K562 (cell line): ENCODE measurements at regions not wholly inside any gene's neighbourhood (a gene's known extent, or its start where the extent isn't known, plus 50 kb on each side); places are given as distances from the start of the nearest gene placed in this dataset.

Experiments used
- HDAC3 ChIP-seq: fragments of 450-650 bp; IDR thresholded peaks from 2 replicates; pipeline ENCODE4 v1.6.1; 2018; ENCODE audit warnings: borderline replicate concordance, mild to moderate bottlenecking, moderate library complexity; ENCODE audit not compliant: partially characterized antibody
- JUN ChIP-seq, 2 experiments: sonication (generic) in 1 of 2; formaldehyde crosslinking in 1 of 2; IDR thresholded peaks; 2 replicates each; pipeline versions ENCODE4 v1.6.1 to v1.8.0; 2012 to 2022; ENCODE audit warnings: borderline replicate concordance in 2 of 2, mild to moderate bottlenecking in 2 of 2, improper control_type of control experiment in 1 of 2, low read depth in 1 of 2, low read length in 1 of 2, missing genetic modification reagents in 1 of 2
- PHTF2 ChIP-seq: fragments of 250-450 bp; sonication (Bioruptor Pico); IDR thresholded peaks from 2 replicates; pipeline ENCODE4 v1.5.0; 2021; ENCODE audit warnings: mild to moderate bottlenecking
- POLR2AphosphoS5 ChIP-seq: IDR thresholded peaks from 2 replicates; pipeline ENCODE4 v1.6.1; 2011; ENCODE audit warnings: mild to moderate bottlenecking, low read depth, low read length, moderate library complexity; ENCODE audit not compliant: control insufficient read depth, insufficient read depth
- SP2 ChIP-seq: IDR thresholded peaks from 2 replicates; pipeline ENCODE4 v1.6.1; 2011; ENCODE audit warnings: mild to moderate bottlenecking, low read depth, low read length, moderate library complexity; ENCODE audit not compliant: poor library complexity, severe bottlenecking; ENCODE audit errors: extremely low read depth
- YY1 ChIP-seq, 3 experiments: IDR thresholded peaks; 2 replicates each; pipeline ENCODE4 v1.6.1; 2011; ENCODE audit warnings: low read length in 2 of 3, mild to moderate bottlenecking in 2 of 3, moderate library complexity in 2 of 3, borderline replicate concordance in 1 of 3, control low read depth in 1 of 3, low read depth in 1 of 3; ENCODE audit not compliant: insufficient read depth in 3 of 3, insufficient replicate concordance in 2 of 3, control insufficient read depth in 1 of 3, insufficient read length in 1 of 3; ENCODE audit errors: extremely low read depth in 1 of 3
- ZBTB40 ChIP-seq, 2 experiments: fragments of 450-650 bp in 1 of 2; sonication (generic) in 1 of 2; formaldehyde crosslinking in 1 of 2; IDR thresholded peaks; 2 replicates each; pipeline versions ENCODE4 v1.7.1 to v1.9.0; 2016 to 2022; ENCODE audit warnings: inconsistent platforms in 1 of 2, mild to moderate bottlenecking in 1 of 2, missing genetic modification reagents in 1 of 2
- ZKSCAN1 ChIP-seq: fragments of 150-350 bp; IDR thresholded peaks from 2 replicates; pipeline ENCODE4 v1.6.1; 2016; ENCODE audit warnings: low read depth, low read length
- ZNF174 ChIP-seq: fragments of 250-450 bp; sonication (Bioruptor Pico); IDR thresholded peaks from 2 replicates; pipeline ENCODE4 v1.4.0; 2020; ENCODE audit warnings: mild to moderate bottlenecking
- TF ChIP-seq, protein P1 (sequence below), 3 experiments: IDR thresholded peaks in 2 of 3; conservative IDR thresholded peaks in 1 of 3; 2 replicates each; pipeline ENCODE4 v1.5.1; 2011 to 2012; ENCODE audit warnings: low read length in 3 of 3, mild to moderate bottlenecking in 3 of 3, control low read depth in 2 of 3, improper control_type of control experiment in 1 of 3, inconsistent platforms in 1 of 3, low read depth in 1 of 3, mixed read lengths in 1 of 3, moderate library complexity in 1 of 3; ENCODE audit not compliant: insufficient read depth in 2 of 3
- TF ChIP-seq, protein P2 (sequence below): sonication (generic); formaldehyde crosslinking; IDR thresholded peaks from 2 replicates; pipeline ENCODE4 v1.8.0; 2022; ENCODE audit warnings: missing genetic modification reagents, mild to moderate bottlenecking, moderate library complexity, borderline replicate concordance
- TF ChIP-seq, protein P3 (sequence below): IDR thresholded peaks from 3 replicates; pipeline ENCODE4 v1.6.1; 2011; ENCODE audit warnings: borderline replicate concordance, mild to moderate bottlenecking; ENCODE audit not compliant: insufficient read length, insufficient read depth

GRCh38 chr10:37436357-37436756 lies 311.0 kb downstream of the ANKRD30A start:
- TF ChIP-seq JUN (IDR thresholded peaks at IDR 0.05; ENCODE audit: borderline replicate concordance, low read depth, low read length) = no peak
- TF ChIP-seq JUN (CRISPR knock-in tag; IDR thresholded peaks at IDR 0.05; ENCODE audit: borderline replicate concordance) = no peak
- TF ChIP-seq, protein P1, sequence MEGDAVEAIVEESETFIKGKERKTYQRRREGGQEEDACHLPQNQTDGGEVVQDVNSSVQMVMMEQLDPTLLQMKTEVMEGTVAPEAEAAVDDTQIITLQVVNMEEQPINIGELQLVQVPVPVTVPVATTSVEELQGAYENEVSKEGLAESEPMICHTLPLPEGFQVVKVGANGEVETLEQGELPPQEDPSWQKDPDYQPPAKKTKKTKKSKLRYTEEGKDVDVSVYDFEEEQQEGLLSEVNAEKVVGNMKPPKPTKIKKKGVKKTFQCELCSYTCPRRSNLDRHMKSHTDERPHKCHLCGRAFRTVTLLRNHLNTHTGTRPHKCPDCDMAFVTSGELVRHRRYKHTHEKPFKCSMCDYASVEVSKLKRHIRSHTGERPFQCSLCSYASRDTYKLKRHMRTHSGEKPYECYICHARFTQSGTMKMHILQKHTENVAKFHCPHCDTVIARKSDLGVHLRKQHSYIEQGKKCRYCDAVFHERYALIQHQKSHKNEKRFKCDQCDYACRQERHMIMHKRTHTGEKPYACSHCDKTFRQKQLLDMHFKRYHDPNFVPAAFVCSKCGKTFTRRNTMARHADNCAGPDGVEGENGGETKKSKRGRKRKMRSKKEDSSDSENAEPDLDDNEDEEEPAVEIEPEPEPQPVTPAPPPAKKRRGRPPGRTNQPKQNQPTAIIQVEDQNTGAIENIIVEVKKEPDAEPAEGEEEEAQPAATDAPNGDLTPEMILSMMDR (IDR thresholded peaks at IDR 0.05 in 2 of 3, conservative IDR thresholded peaks at IDR 0.05 in 1 of 3; ENCODE audit: insufficient read depth in 2 of 3, low read depth in 1 of 3, low read length in 3 of 3) = no peak
- no peak for TF ChIP-seq ZNF174
- TF ChIP-seq, protein P2, sequence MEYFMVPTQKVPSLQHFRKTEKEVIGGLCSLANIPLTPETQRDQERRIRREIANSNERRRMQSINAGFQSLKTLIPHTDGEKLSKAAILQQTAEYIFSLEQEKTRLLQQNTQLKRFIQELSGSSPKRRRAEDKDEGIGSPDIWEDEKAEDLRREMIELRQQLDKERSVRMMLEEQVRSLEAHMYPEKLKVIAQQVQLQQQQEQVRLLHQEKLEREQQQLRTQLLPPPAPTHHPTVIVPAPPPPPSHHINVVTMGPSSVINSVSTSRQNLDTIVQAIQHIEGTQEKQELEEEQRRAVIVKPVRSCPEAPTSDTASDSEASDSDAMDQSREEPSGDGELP = no peak
- no peak for TF ChIP-seq YY1 (IDR thresholded peaks at IDR 0.05; ENCODE audit: borderline replicate concordance in 1 of 3, control insufficient read depth in 1 of 3, extremely low read depth in 1 of 3, insufficient read depth in 3 of 3, insufficient read length in 1 of 3, insufficient replicate concordance in 2 of 3, low read depth in 1 of 3, low read length in 2 of 3)
- TF ChIP-seq ZBTB40 (IDR thresholded peaks at IDR 0.05) = no peak
- no peak for TF ChIP-seq ZBTB40 (CRISPR knock-in tag; IDR thresholded peaks at IDR 0.05)
- TF ChIP-seq POLR2AphosphoS5 = no peak
- TF ChIP-seq HDAC3 = no peak
- TF ChIP-seq ZKSCAN1 = no peak
- TF ChIP-seq, protein P3, sequence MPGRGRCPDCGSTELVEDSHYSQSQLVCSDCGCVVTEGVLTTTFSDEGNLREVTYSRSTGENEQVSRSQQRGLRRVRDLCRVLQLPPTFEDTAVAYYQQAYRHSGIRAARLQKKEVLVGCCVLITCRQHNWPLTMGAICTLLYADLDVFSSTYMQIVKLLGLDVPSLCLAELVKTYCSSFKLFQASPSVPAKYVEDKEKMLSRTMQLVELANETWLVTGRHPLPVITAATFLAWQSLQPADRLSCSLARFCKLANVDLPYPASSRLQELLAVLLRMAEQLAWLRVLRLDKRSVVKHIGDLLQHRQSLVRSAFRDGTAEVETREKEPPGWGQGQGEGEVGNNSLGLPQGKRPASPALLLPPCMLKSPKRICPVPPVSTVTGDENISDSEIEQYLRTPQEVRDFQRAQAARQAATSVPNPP = no peak
- TF ChIP-seq PHTF2 (CRISPR knock-in tag) = no peak
- TF ChIP-seq SP2 = no peak
